ENCODE measurements at regions not wholly inside any gene's neighbourhood (a gene's known extent, or its start where the extent isn't known, plus 50 kb on each side); places are given as distances from the start of the nearest gene placed in this dataset.

DNA sequence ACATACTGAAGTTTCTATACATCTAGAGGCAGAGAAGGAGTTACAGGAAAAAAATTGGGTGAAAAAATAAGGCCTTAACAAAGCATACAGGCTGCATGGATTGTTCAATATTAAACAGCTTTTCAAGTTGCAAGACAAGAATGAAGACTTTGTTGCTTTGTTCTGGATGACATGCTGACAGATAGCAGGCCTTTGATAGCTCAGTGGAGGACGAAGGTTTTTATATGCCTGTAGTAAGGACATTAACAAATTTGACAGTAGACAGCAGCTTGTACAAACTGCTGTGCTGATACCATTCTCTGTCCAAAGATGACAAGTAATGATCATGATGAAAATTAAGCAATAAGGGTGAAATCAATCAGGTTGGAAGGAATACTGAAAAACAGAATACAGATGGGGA, 309.9 kb downstream of the NKX6-1 start:
- TF ChIP-seq TAF1 (IDR thresholded peaks at IDR 0.05; ENCODE audit: low read depth, low read length), result no peak
- TF ChIP-seq POLR2A (IDR thresholded peaks at IDR 0.05; ENCODE audit: low read depth, low read length), result no peak
- no peak for TF ChIP-seq POLR2AphosphoS5 (IDR thresholded peaks at IDR 0.05; ENCODE audit: low read depth, low read length)
- TF ChIP-seq POU2F2 (IDR thresholded peaks at IDR 0.05; ENCODE audit: low read depth, low read length), result no peak
- no peak for TF ChIP-seq SPI1 (IDR thresholded peaks at IDR 0.05; ENCODE audit: low read depth, low read length)
- no peak for TF ChIP-seq PAX5 (IDR thresholded peaks at IDR 0.05; ENCODE audit: insufficient read depth, low read length, severe bottlenecking)
- FAIRE-seq, result no peak
- DNase-seq (ENCODE audit: insufficient read length, low spot score), result no peak

DNA sequence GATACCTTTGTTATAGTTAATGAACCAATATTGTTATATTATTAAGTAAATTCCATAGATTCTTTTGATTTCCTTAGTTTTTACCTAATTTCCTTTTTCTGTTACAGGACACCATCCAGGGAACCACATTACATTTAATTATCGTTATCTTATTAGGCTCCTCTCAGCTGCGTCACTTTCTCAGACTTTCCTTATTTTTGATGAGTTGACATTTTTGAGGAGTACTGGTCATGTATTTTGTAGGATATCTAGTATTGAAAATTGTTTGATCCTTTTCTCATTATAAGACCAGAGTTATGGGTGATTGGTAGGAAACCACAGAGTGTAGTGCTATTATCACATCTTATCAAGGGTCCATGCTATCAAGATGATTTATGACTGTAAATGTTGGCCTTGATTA, 319.7 kb downstream of the NKX6-1 start:
- TF ChIP-seq POLR2A (IDR thresholded peaks at IDR 0.05; ENCODE audit: low read depth, low read length) (no peak), PAX5 (IDR thresholded peaks at IDR 0.05; ENCODE audit: insufficient read depth, low read length, severe bottlenecking) (no peak), TAF1 (IDR thresholded peaks at IDR 0.05; ENCODE audit: low read depth, low read length) (no peak), SPI1 (IDR thresholded peaks at IDR 0.05; ENCODE audit: low read depth, low read length) (no peak), POLR2AphosphoS5 (IDR thresholded peaks at IDR 0.05; ENCODE audit: low read depth, low read length) (no peak), POU2F2 (IDR thresholded peaks at IDR 0.05; ENCODE audit: low read depth, low read length) (no peak)
- FAIRE-seq, result no peak

DNA sequence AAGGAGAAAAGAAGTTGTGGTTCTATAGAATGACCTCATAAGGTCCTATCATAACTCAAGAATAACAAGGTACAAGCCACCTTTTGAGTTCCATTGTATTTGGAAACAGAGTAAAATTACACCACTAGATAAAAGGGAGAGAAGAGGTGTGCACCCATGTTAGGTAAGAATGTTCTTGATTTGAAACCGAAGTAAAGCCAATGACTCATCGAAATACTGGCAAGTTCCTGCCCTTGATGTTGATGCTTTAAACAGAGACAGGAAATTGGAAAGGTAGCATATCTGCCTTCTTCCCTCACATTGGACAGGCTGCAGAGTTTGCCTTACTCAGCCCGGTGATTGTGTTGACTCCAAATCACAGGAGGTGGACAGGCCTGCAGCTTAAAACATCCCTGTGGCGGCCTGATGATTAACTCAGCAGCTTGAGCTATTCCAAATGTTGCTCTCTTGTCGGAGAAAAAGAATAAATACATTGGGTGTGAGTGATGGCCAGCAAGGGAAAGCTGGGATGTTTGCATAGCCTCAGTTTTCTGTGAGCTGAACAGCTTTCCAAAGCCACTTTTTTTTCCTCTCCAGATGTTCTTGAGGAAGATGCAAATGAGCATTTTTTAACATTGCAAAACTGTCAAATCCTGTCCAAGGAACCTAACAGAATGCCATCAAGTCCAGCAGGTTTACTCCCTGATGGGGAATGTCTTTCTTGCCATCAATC, 321.1 kb downstream of the NKX6-1 start:
- TF ChIP-seq SPI1 (IDR thresholded peaks at IDR 0.05; ENCODE audit: low read depth, low read length), result no peak
- TF ChIP-seq POLR2AphosphoS5 (IDR thresholded peaks at IDR 0.05; ENCODE audit: low read depth, low read length), result no peak
- no peak for TF ChIP-seq PAX5 (IDR thresholded peaks at IDR 0.05; ENCODE audit: insufficient read depth, low read length, severe bottlenecking)
- TF ChIP-seq POU2F2 (IDR thresholded peaks at IDR 0.05; ENCODE audit: low read depth, low read length), result no peak
- no peak for TF ChIP-seq POLR2A (IDR thresholded peaks at IDR 0.05; ENCODE audit: low read depth, low read length)
- no peak for TF ChIP-seq TAF1 (IDR thresholded peaks at IDR 0.05; ENCODE audit: low read depth, low read length)
- no peak for DNase-seq (ENCODE audit: insufficient read length, low spot score)
- no peak for FAIRE-seq

More for the DNA sequence above, 319.7 kb downstream of the NKX6-1 start:
- no peak for DNase-seq (ENCODE audit: insufficient read length, low spot score)

DNA sequence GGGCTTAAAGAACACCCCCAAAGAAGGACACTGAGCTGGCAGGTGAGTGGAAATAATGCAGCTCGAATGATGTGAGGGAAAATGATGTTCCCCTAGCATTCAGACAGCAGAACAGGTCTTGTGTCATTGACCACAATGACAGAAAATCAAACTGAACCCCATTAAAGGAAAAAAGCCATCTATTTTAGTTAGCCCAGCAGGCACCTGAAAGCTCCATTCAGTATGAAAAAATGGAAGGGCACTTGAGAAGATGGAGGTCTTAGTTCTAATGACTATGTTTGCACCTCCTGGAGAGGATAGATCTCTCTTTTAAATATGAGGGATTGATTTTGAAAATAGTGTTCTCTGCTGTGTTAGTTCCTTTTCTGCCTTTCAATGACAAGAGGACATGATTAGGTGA, 323.1 kb downstream of the NKX6-1 start:
- TF ChIP-seq POLR2AphosphoS5 (IDR thresholded peaks at IDR 0.05; ENCODE audit: low read depth, low read length), result no peak
- TF ChIP-seq POU2F2 (IDR thresholded peaks at IDR 0.05; ENCODE audit: low read depth, low read length), result no peak
- DNase-seq (ENCODE audit: insufficient read length, low spot score) (no peak), FAIRE-seq (no peak)

DNA sequence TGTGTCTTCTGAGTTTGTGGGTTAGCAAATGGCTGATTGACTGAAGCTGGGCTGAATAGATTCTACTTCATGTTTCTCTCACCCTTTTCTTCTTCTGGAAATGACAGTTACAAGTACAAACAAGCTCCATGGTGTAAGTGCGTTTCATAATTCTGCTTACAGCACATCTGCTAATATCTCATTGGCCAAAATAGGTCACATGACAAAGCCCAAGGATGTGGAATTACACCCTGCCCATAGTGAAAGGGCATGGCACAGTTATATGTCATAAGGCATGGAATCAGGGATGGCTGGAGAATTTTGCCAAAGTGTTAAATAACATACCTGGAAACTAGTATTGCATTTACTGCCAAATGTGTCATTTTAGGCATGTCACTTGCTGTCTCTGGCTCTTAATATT, 327.2 kb downstream of the NKX6-1 start:
- no peak for DNase-seq (ENCODE audit: insufficient read length, low spot score)

DNA sequence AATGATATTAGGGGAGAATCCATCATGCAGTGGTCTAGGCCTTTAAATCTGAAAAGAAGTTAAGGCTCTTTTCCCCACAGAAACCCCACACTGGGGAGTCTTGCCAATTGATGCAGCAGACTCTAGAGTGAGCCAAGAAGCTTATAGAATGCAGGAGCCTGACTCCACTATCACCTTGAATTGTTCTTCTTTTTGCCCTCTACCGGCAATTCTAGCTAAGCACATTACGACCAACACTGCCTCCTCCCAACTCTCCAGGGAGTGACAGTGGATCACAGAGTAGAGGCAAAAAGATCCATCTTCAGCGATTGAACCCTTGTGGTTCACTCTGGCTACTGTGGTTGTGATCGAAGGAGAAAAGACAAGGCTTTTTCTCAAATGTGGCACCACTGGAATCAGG, 331.5 kb downstream of the NKX6-1 start:
- TF ChIP-seq POLR2AphosphoS5 (IDR thresholded peaks at IDR 0.05; ENCODE audit: low read depth, low read length) (no peak), POU2F2 (IDR thresholded peaks at IDR 0.05; ENCODE audit: low read depth, low read length) (no peak), PAX5 (IDR thresholded peaks at IDR 0.05; ENCODE audit: insufficient read depth, low read length, severe bottlenecking) (no peak), SPI1 (IDR thresholded peaks at IDR 0.05; ENCODE audit: low read depth, low read length) (no peak), POLR2A (IDR thresholded peaks at IDR 0.05; ENCODE audit: low read depth, low read length) (no peak), TAF1 (IDR thresholded peaks at IDR 0.05; ENCODE audit: low read depth, low read length) (no peak)
- DNase-seq (ENCODE audit: insufficient read length, low spot score) (no peak), FAIRE-seq (no peak)

More for the DNA sequence above, 327.2 kb downstream of the NKX6-1 start:
- TF ChIP-seq POLR2AphosphoS5 (IDR thresholded peaks at IDR 0.05; ENCODE audit: low read depth, low read length), result no peak
- no peak for TF ChIP-seq TAF1 (IDR thresholded peaks at IDR 0.05; ENCODE audit: low read depth, low read length)
- TF ChIP-seq PAX5 (IDR thresholded peaks at IDR 0.05; ENCODE audit: insufficient read depth, low read length, severe bottlenecking), result no peak
- no peak for TF ChIP-seq POLR2A (IDR thresholded peaks at IDR 0.05; ENCODE audit: low read depth, low read length)
- TF ChIP-seq SPI1 (IDR thresholded peaks at IDR 0.05; ENCODE audit: low read depth, low read length), result no peak
- TF ChIP-seq POU2F2 (IDR thresholded peaks at IDR 0.05; ENCODE audit: low read depth, low read length), result no peak
- FAIRE-seq, result no peak

DNA sequence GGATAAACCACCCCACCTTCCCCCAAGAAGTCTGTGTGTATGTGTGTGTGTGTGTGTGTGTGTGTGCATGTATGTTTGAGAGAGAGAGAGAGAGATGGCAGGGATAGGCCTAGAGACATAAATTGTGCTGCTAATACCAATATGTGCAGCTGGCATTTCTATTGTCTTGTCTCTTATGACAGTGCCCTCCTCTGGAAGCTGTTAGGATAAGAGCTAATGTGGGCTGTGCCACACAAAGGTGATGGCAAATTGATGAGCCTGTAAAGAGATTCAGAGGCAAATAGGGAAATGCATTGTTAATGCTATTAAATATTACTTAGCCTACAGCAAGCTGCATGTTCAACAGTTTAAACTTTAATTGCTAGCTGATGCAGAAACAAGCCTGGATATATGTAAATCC, 332.0 kb downstream of the NKX6-1 start:
- TF ChIP-seq TAF1 (IDR thresholded peaks at IDR 0.05; ENCODE audit: low read depth, low read length), result no peak
- no peak for TF ChIP-seq POU2F2 (IDR thresholded peaks at IDR 0.05; ENCODE audit: low read depth, low read length)
- no peak for TF ChIP-seq POLR2A (IDR thresholded peaks at IDR 0.05; ENCODE audit: low read depth, low read length)
- no peak for TF ChIP-seq SPI1 (IDR thresholded peaks at IDR 0.05; ENCODE audit: low read depth, low read length)
- TF ChIP-seq POLR2AphosphoS5 (IDR thresholded peaks at IDR 0.05; ENCODE audit: low read depth, low read length), result no peak
- TF ChIP-seq PAX5 (IDR thresholded peaks at IDR 0.05; ENCODE audit: insufficient read depth, low read length, severe bottlenecking), result no peak
- DNase-seq (ENCODE audit: insufficient read length, low spot score) (no peak), FAIRE-seq (no peak)

DNA sequence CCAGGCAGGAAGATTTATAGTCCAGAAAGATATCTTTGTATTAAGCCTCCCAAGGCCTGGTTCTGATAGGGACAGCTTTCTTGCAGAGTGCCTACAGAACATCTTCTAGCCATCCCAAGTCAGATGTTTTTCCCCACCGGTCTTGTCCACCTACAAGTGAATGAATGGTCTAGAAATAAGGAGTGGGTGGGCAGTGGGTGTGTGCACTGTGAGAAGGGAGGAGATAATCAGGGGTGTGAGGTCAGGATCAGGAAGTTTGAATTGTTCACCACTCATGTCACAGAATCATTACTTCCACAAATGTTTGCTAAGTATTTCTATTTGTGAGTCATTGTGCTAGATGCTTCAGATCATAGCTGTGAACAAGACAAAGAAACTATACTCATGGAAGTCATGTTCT, 332.6 kb downstream of the NKX6-1 start:
- DNase-seq (ENCODE audit: insufficient read length, low spot score) (no peak), FAIRE-seq (no peak)
- TF ChIP-seq PAX5 (IDR thresholded peaks at IDR 0.05; ENCODE audit: insufficient read depth, low read length, severe bottlenecking), result no peak
- TF ChIP-seq TAF1 (IDR thresholded peaks at IDR 0.05; ENCODE audit: low read depth, low read length), result no peak
- TF ChIP-seq POLR2A (IDR thresholded peaks at IDR 0.05; ENCODE audit: low read depth, low read length), result no peak
- TF ChIP-seq SPI1 (IDR thresholded peaks at IDR 0.05; ENCODE audit: low read depth, low read length), result no peak
- TF ChIP-seq POLR2AphosphoS5 (IDR thresholded peaks at IDR 0.05; ENCODE audit: low read depth, low read length), result no peak
- no peak for TF ChIP-seq POU2F2 (IDR thresholded peaks at IDR 0.05; ENCODE audit: low read depth, low read length)

DNA sequence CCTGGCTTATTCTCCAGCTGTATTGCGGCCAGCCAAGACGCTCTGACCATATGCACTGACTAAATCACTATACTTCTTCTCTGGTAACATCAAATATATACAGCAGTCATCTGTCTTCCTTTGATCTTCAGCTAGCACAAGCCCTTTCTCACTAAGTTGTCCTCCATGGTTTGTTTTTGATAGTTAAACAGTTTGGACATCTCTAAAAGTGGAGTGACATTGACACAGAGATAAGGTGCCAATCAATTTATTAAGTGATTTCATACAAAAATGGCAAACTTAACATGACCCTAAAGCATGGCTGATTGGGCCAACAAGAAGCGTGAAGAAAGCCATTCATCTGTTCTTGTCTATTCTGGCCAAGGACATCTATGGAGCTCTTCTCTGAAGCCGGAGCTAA, 334.9 kb downstream of the NKX6-1 start:
- DNase-seq (ENCODE audit: insufficient read length, low spot score) (no peak), FAIRE-seq (no peak)
- no peak for TF ChIP-seq TAF1 (IDR thresholded peaks at IDR 0.05; ENCODE audit: low read depth, low read length)
- no peak for TF ChIP-seq POLR2AphosphoS5 (IDR thresholded peaks at IDR 0.05; ENCODE audit: low read depth, low read length)
- no peak for TF ChIP-seq SPI1 (IDR thresholded peaks at IDR 0.05; ENCODE audit: low read depth, low read length)
- TF ChIP-seq PAX5 (IDR thresholded peaks at IDR 0.05; ENCODE audit: insufficient read depth, low read length, severe bottlenecking), result no peak
- TF ChIP-seq POU2F2 (IDR thresholded peaks at IDR 0.05; ENCODE audit: low read depth, low read length), result no peak
- TF ChIP-seq POLR2A (IDR thresholded peaks at IDR 0.05; ENCODE audit: low read depth, low read length), result no peak

DNA sequence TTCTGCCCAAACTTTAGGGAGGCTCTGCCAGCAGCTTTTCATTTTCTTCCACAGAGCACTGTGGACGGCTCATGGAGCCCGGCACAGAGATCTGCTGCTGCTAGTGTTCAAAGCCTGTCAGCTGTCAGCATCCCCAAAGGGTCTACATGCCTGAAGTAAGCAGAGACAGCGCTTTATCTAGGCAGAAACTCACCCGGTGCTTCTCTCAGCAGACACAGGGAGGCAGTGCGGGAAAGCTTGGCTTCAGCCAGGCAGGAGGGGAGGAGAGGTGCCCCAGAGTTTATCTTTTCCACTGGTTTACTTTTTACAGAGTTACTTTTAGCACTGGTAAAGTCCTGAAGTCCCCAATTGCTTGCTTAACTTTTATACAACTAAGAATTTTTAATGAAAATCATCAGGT, 339.3 kb downstream of the NKX6-1 start:
- FAIRE-seq (no peak), DNase-seq (ENCODE audit: insufficient read length, low spot score) (no peak)
- TF ChIP-seq PAX5 (IDR thresholded peaks at IDR 0.05; ENCODE audit: insufficient read depth, low read length, severe bottlenecking) (no peak), SPI1 (IDR thresholded peaks at IDR 0.05; ENCODE audit: low read depth, low read length) (no peak), TAF1 (IDR thresholded peaks at IDR 0.05; ENCODE audit: low read depth, low read length) (no peak), POLR2AphosphoS5 (IDR thresholded peaks at IDR 0.05; ENCODE audit: low read depth, low read length) (no peak), POLR2A (IDR thresholded peaks at IDR 0.05; ENCODE audit: low read depth, low read length) (no peak), POU2F2 (IDR thresholded peaks at IDR 0.05; ENCODE audit: low read depth, low read length) (no peak)
